MM.1S (cell line): ENCODE measurements at regions not wholly inside any gene's neighbourhood (a gene's known extent, or its start where the extent isn't known, plus 50 kb on each side); places are given as distances from the start of the nearest gene placed in this dataset.

Experiments used
- EZH2 ChIP-seq: fragments of 300-600 bp; sonication (generic); optimal IDR thresholded peaks from 2 replicates; pipeline ENCODE3; 2017; ENCODE audit warnings: low read depth, mild to moderate bottlenecking, antibody characterized with exemption, low read length, mixed read lengths
- EZH2phosphoT487 ChIP-seq: fragments of 300-600 bp; sonication (generic); IDR thresholded peaks from 2 replicates; pipeline ENCODE4 v1.6.1; 2018; ENCODE audit warnings: antibody characterized with exemption, low read length

- TF ChIP-seq EZH2phosphoT487 (no peak), EZH2 (no peak)
These were observed 117.8 kb upstream of the EDA2R start for GRCh38 chrX:66756717-66757116.
